ENCODE measurements at regions not wholly inside any gene's neighbourhood (a gene's known extent, or its start where the extent isn't known, plus 50 kb on each side); places are given as distances from the start of the nearest gene placed in this dataset.
A peak's percentile ranks its signal among the peaks of the same experiment; 100 is the strongest.

- no peaks in the 10 kb centered on the region for H3K27me3 ChIP-seq (ENCODE audit: control insufficient read depth in 2 of 2, insufficient read depth in 2 of 2, low read length in 2 of 2)
- H3K9me1 ChIP-seq (ENCODE audit: control insufficient read depth, insufficient read depth, low read length), result no peaks in the 10 kb centered on the region
- FAIRE-seq, result no peak
- H3K9ac ChIP-seq (ENCODE audit: insufficient read depth in 1 of 2, low read depth in 2 of 2, low read length in 2 of 2), result no peak overlapping the region
- no peaks in the 10 kb centered on the region for H3K4me1 ChIP-seq (replicated peaks in 1 of 2; ENCODE audit: control insufficient read depth in 2 of 2, insufficient read depth in 2 of 2, low read length in 2 of 2)
- H4K20me1 ChIP-seq (replicated peaks; ENCODE audit: control insufficient read depth, insufficient read depth, low read length), result no peaks in the 10 kb centered on the region
- no peak overlapping the region for H3K27ac ChIP-seq (ENCODE audit: extremely low read depth, low read depth, low read length)
- H2AFZ ChIP-seq (ENCODE audit: low read depth, low read length), result no peak overlapping the region
- in situ Hi-C loops (cut with MboI) (no loop called here), intact Hi-C loops (cut with micrococcal nuclease) (no loop called here)
- no peaks in the 10 kb centered on the region for H3K79me2 ChIP-seq (ENCODE audit: control insufficient read depth, insufficient read depth, low read length)
- no peak for ATAC-seq
- no peak overlapping the region for H3K4me3 ChIP-seq
- H3K36me3 ChIP-seq (ENCODE audit: control insufficient read depth, insufficient read depth, low read length), result no peaks in the 10 kb centered on the region
- POLR2A ChIA-PET, result no interaction called here
- no TSS peak for BruUV-seq (replicated peaks)
- TF ChIP-seq FOXA3 (CRISPR knock-in tag; conservative IDR thresholded peaks at IDR 0.05 in 1 of 2, IDR thresholded peaks at IDR 0.05 in 1 of 2) (no peak), ZNF316 (IDR thresholded peaks at IDR 0.05) (peak; percentile 48; the same call in 1 of the 2 replicates), TSHZ1 (CRISPR knock-in tag; IDR thresholded peaks at IDR 0.05) (no peak), DLX4 (CRISPR knock-in tag; IDR thresholded peaks at IDR 0.05) (no peak)
- CTCF ChIA-PET (ENCODE audit: low intra/inter-chr PET ratio), result no interaction called here
- WGBS (ENCODE audit: insufficient coverage, low coverage, missing lambda C conversion rate), result 0% methylated on average over 4 of the region's 4 CpGs
- no peak for DNase-seq (ENCODE audit: extremely low read depth in 1 of 4, low spot score in 3 of 4)
- H3K9me3 ChIP-seq (replicated peaks; ENCODE audit: control insufficient read depth, insufficient read depth, low read depth, low read length), result no peaks in the 10 kb centered on the region
- H3K4me2 ChIP-seq (ENCODE audit: insufficient read depth, low read length), result no peak overlapping the region
Observed at GRCh38 chr4:89521826-89522225, 214.2 kb upstream of the GPRIN3 start.
